Activated naive CD8-positive, alpha-beta T cell treated with anti-CD3 and anti-CD28 coated beads for 36 hours (primary cell): ENCODE measurements at regions not wholly inside any gene's neighbourhood (a gene's known extent, or its start where the extent isn't known, plus 50 kb on each side); places are given as distances from the start of the nearest gene placed in this dataset.

Experiments
- DNase-seq: peaks from one replicate; pipeline ENCODE4 v3.0.0; 2021
- H3K27ac Mint-ChIP-seq: one replicate; pipeline ENCODE4 v1.8.0; 2022; ENCODE audit warnings: mild to moderate bottlenecking, moderate library complexity, mixed read lengths
- H3K27me3 Mint-ChIP-seq: one replicate; pipeline ENCODE4 v1.8.0; 2022; ENCODE audit warnings: mild to moderate bottlenecking, mixed read lengths
- H3K36me3 Mint-ChIP-seq: one replicate; pipeline ENCODE4 v1.8.0; 2021; ENCODE audit warnings: mild to moderate bottlenecking, mixed read lengths
- H3K4me1 Mint-ChIP-seq: one replicate; pipeline ENCODE4 v1.8.0; 2021; ENCODE audit warnings: mixed read lengths
- H3K4me3 Mint-ChIP-seq: one replicate; pipeline ENCODE4 v1.8.0; 2022; ENCODE audit warnings: mild to moderate bottlenecking, moderate library complexity, mixed read lengths
- H3K9me3 Mint-ChIP-seq: one replicate; pipeline ENCODE4 v1.8.0; 2022; ENCODE audit warnings: mixed read lengths

GRCh38 chr2:203808046-203808750, 59.4 kb upstream of the CTLA4 start:
- no peak overlapping the region for H3K4me3 Mint-ChIP-seq
- peaks cover 79% of the 10 kb centered on the region for H3K4me1 Mint-ChIP-seq
- no peaks in the 10 kb centered on the region for H3K27me3 Mint-ChIP-seq
- H3K9me3 Mint-ChIP-seq, result peaks cover 12% of the 10 kb centered on the region
- no peak for DNase-seq
- peak overlapping the region; percentile 69 for H3K27ac Mint-ChIP-seq
- peaks cover 23% of the 10 kb centered on the region for H3K36me3 Mint-ChIP-seq

- no peak overlapping the region for H3K4me3 Mint-ChIP-seq
- H3K27me3 Mint-ChIP-seq, result no peaks in the 10 kb centered on the region
- peaks cover 79% of the 10 kb centered on the region for H3K4me1 Mint-ChIP-seq
- peaks cover 12% of the 10 kb centered on the region for H3K9me3 Mint-ChIP-seq
- H3K27ac Mint-ChIP-seq, result peak overlapping the region; percentile 19
- H3K36me3 Mint-ChIP-seq, result peaks cover 23% of the 10 kb centered on the region
- no peak for DNase-seq
Observed at GRCh38 chr2:203809084-203809521, 58.5 kb upstream of the CTLA4 start.

GRCh38 chr2:203809991-203810510, 57.5 kb upstream of the CTLA4 start:
- Mint-ChIP-seq H3K4me1 (peaks cover 79% of the 10 kb centered on the region), H3K9me3 (peaks cover 8% of the 10 kb centered on the region), H3K27ac (peak overlapping the region; percentile 21), H3K36me3 (peaks cover 19% of the 10 kb centered on the region), H3K4me3 (no peak overlapping the region), H3K27me3 (no peaks in the 10 kb centered on the region)
- DNase-seq, result no peak

- Mint-ChIP-seq H3K27me3 (no peaks in the 10 kb centered on the region), H3K27ac (peak overlapping the region; percentile 88), H3K36me3 (peaks cover 10% of the 10 kb centered on the region), H3K9me3 (no peaks in the 10 kb centered on the region), H3K4me1 (peaks cover 78% of the 10 kb centered on the region), H3K4me3 (no peak overlapping the region)
- DNase-seq, result peak; percentile 73
Observed at GRCh38 chr2:203811491-203812221, 55.9 kb upstream of the CTLA4 start.

GRCh38 chr2:203812294-203813221, 55.0 kb upstream of the CTLA4 start:
- Mint-ChIP-seq H3K27ac (peak overlapping the region; percentile 88), H3K36me3 (peaks cover 5% of the 10 kb centered on the region), H3K9me3 (no peaks in the 10 kb centered on the region), H3K27me3 (no peaks in the 10 kb centered on the region), H3K4me1 (peaks cover 71% of the 10 kb centered on the region), H3K4me3 (no peak overlapping the region)
- no peak for DNase-seq

GRCh38 chr2:203813684-203814083, 53.9 kb upstream of the CTLA4 start:
- H3K36me3 Mint-ChIP-seq, result peaks cover 5% of the 10 kb centered on the region
- peaks cover 64% of the 10 kb centered on the region for H3K4me1 Mint-ChIP-seq
- H3K27me3 Mint-ChIP-seq, result no peaks in the 10 kb centered on the region
- peak overlapping the region; percentile 79 for H3K27ac Mint-ChIP-seq
- DNase-seq, result no peak
- no peaks in the 10 kb centered on the region for H3K9me3 Mint-ChIP-seq
- no peak overlapping the region for H3K4me3 Mint-ChIP-seq

- DNase-seq, result peak; percentile 42
- H3K4me1 Mint-ChIP-seq, result peaks cover 53% of the 10 kb centered on the region
- peak overlapping the region; percentile 79 for H3K27ac Mint-ChIP-seq
- H3K27me3 Mint-ChIP-seq, result no peaks in the 10 kb centered on the region
- H3K4me3 Mint-ChIP-seq, result peak overlapping the region; percentile 52
- no peaks in the 10 kb centered on the region for H3K9me3 Mint-ChIP-seq
- peaks cover 4% of the 10 kb centered on the region for H3K36me3 Mint-ChIP-seq
Observed at GRCh38 chr2:203814661-203815540, 52.7 kb upstream of the CTLA4 start.

GRCh38 chr2:203815541-203815898, 52.1 kb upstream of the CTLA4 start:
- Mint-ChIP-seq H3K4me3 (peak overlapping the region; percentile 15), H3K27me3 (no peaks in the 10 kb centered on the region), H3K9me3 (no peaks in the 10 kb centered on the region), H3K36me3 (no peaks in the 10 kb centered on the region), H3K4me1 (peaks cover 46% of the 10 kb centered on the region), H3K27ac (no peak overlapping the region)
- no peak for DNase-seq

- H3K4me3 Mint-ChIP-seq, result no peak overlapping the region
Observed at GRCh38 chr2:203817147-203817546, 50.4 kb upstream of the CTLA4 start.

More at GRCh38 chr2:203817147-203817546, 50.4 kb upstream of the CTLA4 start:
- no peaks in the 10 kb centered on the region for H3K27me3 Mint-ChIP-seq
- peaks cover 38% of the 10 kb centered on the region for H3K4me1 Mint-ChIP-seq
- H3K27ac Mint-ChIP-seq, result no peak overlapping the region
- no peaks in the 10 kb centered on the region for H3K36me3 Mint-ChIP-seq
- DNase-seq, result no peak
- no peaks in the 10 kb centered on the region for H3K9me3 Mint-ChIP-seq
